ENCODE measurements at regions not wholly inside any gene's neighbourhood (a gene's known extent, or its start where the extent isn't known, plus 50 kb on each side); places are given as distances from the start of the nearest gene placed in this dataset.

- TF ChIP-seq POLR2A (IDR thresholded peaks at IDR 0.05) (no peak), POLR2AphosphoS5 (IDR thresholded peaks at IDR 0.05) (no peak), CTCF (IDR thresholded peaks at IDR 0.05) (no peak), EP300 (IDR thresholded peaks at IDR 0.05) (no peak)
- Histone ChIP-seq H3K27me3 (no peaks in the 10 kb centered on the region), H3K4me3 (no peak overlapping the region), H3K27ac (no peak overlapping the region), H3K9me3 (no peaks in the 10 kb centered on the region), H3K4me1 (no peaks in the 10 kb centered on the region), H3K36me3 (no peaks in the 10 kb centered on the region)
- 79 to 94% (median 88%) methylated on average over 2 of the region's 2 CpGs for WGBS, 5 donors
- no peak for DNase-seq
- intact Hi-C loops (cut with DNase I; ENCODE audit: low total_unique reads): no loop called here
These were observed 399.1 kb upstream of the DDI1 start for GRCh38 chr11:103637295-103637694.

- Histone ChIP-seq H3K4me3 (no peak overlapping the region), H3K27ac (no peak overlapping the region), H3K9me3 (no peaks in the 10 kb centered on the region), H3K36me3 (no peaks in the 10 kb centered on the region), H3K27me3 (no peaks in the 10 kb centered on the region), H3K4me1 (no peaks in the 10 kb centered on the region)
- DNase-seq: no peak
- no peak for TF ChIP-seq EP300 (IDR thresholded peaks at IDR 0.05)
- no peak for TF ChIP-seq POLR2A (IDR thresholded peaks at IDR 0.05)
- no peak for TF ChIP-seq CTCF (IDR thresholded peaks at IDR 0.05)
- no peak for TF ChIP-seq POLR2AphosphoS5 (IDR thresholded peaks at IDR 0.05)
- intact Hi-C loops (cut with DNase I; ENCODE audit: low total_unique reads): no loop called here
These were observed 398.6 kb upstream of the DDI1 start for GRCh38 chr11:103637831-103638230.

- DNase-seq: no peak
- no peaks in the 10 kb centered on the region for H3K36me3 ChIP-seq
- no peak for TF ChIP-seq POLR2AphosphoS5 (IDR thresholded peaks at IDR 0.05)
- no peak for TF ChIP-seq POLR2A (IDR thresholded peaks at IDR 0.05)
- TF ChIP-seq EP300 (IDR thresholded peaks at IDR 0.05): no peak
- TF ChIP-seq CTCF (IDR thresholded peaks at IDR 0.05): no peak
- 92 to 95% (median 92%) methylated on average over 20 of the region's 20 CpGs for WGBS, 5 donors
- no peak overlapping the region for H3K4me3 ChIP-seq
- intact Hi-C loops (cut with DNase I; ENCODE audit: low total_unique reads): no loop called here
- no peak overlapping the region for H3K27ac ChIP-seq
- H3K4me1 ChIP-seq: no peaks in the 10 kb centered on the region
- no peaks in the 10 kb centered on the region for H3K27me3 ChIP-seq
- no peaks in the 10 kb centered on the region for H3K9me3 ChIP-seq
These were observed 391.8 kb upstream of the DDI1 start for GRCh38 chr11:103644676-103645075.

DNA sequence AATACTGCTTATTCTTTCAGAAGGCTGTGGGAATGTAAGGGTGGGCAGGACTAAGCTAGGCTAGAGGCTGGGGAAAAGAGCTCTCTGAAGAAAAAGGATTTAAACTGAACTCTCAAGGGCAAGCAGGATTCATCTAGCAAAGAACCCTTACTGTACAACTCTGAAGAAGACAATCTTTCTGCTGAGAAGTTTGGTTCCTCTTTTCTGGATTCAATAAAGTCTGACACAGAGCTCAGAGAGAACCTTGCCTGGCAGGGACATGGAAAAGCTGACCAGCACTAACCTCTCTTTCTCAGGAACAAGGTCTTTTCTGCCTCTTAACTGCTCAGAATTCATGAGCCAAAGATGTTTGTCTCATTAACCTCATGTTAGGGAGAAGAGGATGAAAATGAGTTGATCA, 388.4 kb upstream of the DDI1 start:
- Histone ChIP-seq H3K4me1 (no peaks in the 10 kb centered on the region), H3K4me3 (no peak overlapping the region), H3K27me3 (no peaks in the 10 kb centered on the region), H3K9me3 (peaks cover 0 to 16% (median 8%) of the 10 kb centered on the region in 4 donors), H3K36me3 (no peaks in the 10 kb centered on the region), H3K27ac (no peak overlapping the region)
- DNase-seq: no peak
- intact Hi-C loops (cut with DNase I; ENCODE audit: low total_unique reads): no loop called here
- TF ChIP-seq CTCF (IDR thresholded peaks at IDR 0.05) (no peak), POLR2A (IDR thresholded peaks at IDR 0.05) (no peak), EP300 (IDR thresholded peaks at IDR 0.05) (no peak), POLR2AphosphoS5 (IDR thresholded peaks at IDR 0.05) (no peak)

All from stomach (tissue), 8 donors.